ENCODE measurements at regions not wholly inside any gene's neighbourhood (a gene's known extent, or its start where the extent isn't known, plus 50 kb on each side); places are given as distances from the start of the nearest gene placed in this dataset.

DNA sequence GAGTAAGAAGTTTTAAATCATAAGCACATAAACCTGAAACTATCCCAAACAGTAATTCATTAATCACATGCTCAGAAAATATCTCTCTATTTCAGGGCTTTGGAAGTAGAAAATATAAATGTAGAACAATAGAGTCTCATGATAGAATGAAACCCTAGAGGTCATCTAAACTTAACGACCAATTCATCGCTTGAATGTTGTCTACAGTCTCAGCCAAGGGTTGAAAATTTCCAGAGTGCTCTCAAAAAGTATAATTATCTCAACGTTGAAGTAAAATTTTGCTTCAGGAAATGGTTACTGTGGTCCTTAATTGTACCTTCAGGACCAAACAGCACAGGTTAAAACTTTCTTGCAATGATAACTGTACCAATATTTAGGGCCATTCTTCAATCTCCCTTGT lies 1053.6 kb upstream of the SEL1L start:
- no peak for DNase-seq (ENCODE audit: low spot score)

DNA sequence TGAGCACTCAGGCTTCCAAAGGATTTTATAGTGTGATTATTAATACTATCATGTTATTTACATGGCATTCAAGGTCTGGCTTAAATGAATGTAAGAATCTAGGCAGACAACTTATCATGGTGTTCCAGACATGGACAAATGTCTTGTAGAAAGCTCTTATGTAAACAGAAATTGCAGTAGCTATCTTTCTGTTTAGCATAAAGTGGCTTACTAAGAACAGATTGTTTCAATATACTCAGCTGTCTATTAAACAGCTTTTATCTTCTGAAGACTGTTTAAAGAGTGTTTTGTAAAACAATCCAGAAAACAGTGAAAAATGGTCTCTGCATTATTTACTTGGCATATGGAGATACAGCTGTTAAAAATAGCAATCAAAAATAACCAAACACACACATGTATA lies 1061.8 kb upstream of the SEL1L start:
- DNase-seq (ENCODE audit: low spot score) = no peak

DNA sequence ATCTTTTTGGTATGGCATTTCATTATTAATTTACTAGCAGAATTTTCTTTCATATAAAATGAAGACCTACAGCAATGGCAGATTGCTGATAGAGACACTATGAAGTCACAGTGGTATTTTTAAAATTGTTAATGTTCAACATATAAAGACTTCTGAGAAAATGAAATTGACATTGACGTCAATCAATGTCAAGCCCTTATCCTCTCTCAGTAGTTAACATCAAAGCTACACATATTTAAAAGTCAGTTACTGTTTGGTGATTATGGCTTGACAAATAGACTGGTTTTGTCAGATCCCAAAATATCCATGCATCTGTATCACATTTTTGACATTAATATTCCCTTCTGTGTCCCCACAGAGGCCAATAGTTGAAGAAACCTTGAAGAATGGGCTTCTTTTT lies 1069.1 kb upstream of the SEL1L start:
- no peak for DNase-seq (ENCODE audit: low spot score)

DNA sequence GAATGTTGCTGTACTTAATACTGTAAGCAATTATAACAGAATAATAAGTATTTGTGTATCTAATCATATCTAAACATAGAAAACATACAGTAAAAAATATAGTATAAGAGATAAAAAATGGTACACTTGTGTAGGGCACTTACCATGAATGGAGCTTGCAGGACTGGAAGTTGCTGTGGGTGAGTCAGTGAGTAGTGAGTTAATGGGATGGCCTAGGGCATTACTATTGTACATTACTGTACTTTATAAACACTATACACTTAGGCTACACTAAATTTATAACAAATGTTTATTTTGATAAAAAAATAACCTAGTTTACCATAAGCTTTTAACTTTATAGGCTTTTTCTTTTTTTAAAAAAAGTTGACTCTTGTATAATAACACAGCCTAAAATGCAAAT lies 1071.2 kb upstream of the SEL1L start:
- DNase-seq (ENCODE audit: low spot score) = no peak

DNA sequence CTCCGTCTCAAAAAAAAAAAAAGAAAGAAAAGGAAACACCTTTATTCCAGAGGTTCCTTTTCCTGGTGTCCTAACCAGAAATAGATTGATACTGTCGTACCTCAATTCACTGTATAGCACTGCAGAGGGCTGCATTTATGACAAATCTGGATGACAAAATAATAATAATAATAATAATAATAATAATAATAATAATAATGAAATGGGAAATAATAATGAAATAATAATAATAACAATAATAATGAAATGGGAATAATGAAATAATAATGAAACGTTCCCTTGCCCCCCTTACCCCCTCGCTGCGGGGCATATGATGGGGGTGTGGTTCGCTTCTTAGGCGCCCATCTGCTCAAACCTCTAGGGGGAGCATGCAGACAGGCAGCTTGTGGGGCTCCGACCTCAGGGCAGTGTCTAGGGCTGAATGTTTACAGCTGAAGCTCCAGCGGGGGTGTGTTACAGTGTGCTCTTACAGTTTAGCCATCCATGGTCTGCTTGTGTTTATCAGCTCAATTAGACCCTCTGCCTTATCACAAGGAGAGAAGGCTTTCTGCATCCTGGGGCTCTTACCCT lies 1088.3 kb upstream of the SEL1L start:
- no peak for DNase-seq (ENCODE audit: low spot score)

DNA sequence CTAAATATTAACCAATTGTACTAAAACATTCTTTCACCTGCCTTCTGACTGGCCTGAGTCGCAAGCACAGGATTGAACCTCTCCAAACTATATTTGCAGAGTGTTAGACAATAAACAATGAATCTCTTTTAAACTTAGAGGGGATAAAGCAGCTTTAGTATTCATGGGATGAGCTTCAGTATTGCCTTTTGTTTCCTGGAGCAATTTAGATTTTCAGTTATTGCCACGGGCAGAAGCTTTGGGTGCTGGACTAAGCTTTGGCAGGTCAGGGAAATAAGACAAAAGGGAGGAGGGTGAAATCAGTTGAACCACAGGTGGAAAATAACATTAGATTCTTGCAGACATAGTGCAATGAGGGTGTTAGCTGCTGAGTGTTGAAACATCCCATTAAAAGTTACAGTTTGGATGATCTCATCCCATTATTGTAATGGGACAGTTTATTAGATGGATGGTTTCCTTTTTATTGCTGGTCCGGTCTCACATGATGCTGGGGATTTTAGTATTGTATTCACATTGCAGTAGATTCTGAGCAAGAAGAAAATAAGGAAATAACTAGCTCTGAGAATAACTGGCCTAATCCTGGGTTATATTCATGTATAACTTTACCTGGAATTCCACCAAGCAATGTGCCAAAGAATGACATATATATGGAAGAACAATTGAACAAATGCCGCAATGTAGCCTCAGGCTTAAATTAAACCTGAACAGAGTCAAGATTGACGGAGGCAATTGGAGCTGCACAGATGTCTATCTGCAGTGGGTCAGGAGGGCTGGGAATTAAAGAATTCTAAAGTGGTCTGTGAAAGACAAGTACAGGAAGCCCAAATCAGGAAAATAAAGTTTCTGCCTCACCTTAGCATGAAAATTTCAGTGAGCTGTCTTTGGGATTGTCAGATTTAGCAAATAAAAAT lies 1092.8 kb upstream of the SEL1L start:
- DNase-seq (ENCODE audit: low spot score) = no peak

DNA sequence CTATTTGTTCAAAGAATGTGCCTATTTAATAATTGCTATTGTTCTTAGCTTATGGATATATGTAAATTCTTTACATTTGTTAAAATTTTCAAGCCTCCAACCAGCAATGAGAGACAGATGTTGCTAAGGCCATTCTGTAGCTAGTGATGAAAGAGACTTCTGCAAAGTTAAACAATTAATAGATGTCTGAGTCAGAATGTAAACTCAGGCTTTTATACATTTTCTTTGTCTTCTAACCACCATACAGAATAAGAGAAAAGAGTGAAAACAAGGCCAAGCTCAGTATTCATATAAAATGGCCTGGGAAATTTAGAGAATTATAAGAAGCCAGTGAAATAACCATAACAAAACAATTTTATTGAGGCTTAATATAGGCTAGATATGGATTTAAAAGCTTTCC lies 1102.3 kb upstream of the SEL1L start:
- no peak for DNase-seq (ENCODE audit: low spot score)

DNA sequence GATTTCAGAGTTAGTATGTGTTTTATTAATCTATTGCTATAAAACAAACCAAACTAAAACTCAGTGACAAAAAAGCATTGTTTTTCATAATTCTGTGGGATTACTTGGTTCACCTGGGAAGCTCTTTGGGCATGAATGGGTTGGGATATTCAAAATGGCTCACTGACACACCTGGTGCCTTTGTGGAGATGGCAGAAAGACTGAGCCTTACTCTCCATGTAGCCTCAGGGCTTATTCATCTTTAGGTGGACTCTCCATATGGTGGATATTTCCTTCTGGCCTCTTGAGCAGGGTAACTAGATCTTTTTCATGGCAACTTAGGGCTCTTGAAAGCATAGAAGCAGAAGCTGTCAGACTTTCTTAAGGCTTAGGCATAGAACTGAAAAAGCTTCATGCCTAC lies 1102.8 kb upstream of the SEL1L start:
- no peak for DNase-seq (ENCODE audit: low spot score)

DNA sequence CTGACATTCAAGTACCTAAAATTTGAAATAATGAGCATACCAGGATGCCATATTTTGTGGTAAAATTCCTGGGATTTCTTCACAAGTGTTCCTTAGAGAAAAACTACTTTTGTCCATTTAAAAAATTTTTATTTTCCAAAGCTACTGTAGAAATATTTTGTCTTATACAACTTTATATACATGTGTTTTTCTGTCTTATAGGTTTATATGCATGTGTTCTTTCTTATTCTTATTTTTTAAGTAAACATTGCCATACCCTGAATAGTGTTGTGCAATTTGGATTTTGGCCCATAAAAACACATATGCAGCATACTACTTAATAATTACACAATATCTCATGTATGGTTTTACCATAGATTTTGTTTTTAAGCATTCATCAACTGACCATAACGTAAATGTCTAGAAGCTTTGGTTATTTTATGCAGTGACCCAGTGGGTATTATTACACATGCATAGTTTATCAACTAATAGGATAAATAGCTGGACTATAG lies 1107.4 kb upstream of the SEL1L start:
- DNase-seq (ENCODE audit: low spot score) = no peak

DNA sequence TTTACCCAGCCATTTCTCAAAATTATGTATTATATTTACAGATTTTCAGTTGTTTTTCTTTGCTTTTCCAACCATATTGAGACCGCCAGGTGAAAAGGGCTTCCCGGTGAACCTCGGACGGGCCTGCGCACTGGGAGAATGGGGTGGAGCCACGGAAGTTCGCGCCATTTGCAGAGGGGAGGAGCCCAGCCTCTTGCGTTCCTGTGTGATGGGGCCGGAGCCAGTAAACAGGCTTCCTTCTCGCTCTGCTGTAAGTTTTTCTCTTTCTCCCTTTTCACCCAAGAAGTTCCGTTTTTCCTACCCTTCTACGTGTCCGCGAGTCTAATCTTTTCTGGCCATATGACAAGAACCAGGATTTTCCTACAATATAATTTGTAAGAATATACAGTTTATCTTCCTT lies 1108.8 kb upstream of the SEL1L start:
- DNase-seq (ENCODE audit: low spot score) = peak; percentile 13

DNA sequence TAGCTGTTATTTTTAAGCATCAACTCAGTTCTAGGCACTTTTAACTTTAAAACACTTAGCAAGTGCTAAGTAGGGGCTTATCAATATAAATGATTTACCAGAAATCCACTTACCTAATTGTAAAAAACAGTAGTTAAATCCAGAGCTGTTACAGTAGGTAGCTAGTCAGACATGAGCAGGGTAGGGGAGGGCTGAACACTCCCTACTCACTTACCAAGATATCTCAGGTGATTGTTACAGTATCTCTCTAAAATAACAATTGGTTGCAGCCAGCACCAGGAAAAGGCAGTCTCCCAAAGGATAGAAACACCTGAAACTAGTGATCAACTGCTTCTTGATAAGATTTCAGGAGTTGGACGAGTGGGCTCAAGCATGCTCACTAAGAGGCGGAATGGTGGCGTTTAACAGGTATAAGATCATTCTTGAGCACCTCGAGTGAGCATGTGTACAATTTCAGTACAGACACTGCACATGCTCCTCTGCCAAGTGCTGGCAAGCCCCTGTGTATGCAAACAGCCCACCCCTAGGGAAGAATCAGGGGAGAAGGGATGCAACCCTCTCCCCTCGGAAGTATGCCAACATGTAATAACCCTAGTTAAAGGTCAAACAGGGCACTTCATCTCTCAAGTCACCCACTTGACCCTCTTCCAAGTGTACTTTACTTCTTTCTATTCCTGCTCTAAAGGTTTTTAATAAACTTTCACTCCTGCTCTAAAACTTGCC lies 1113.6 kb upstream of the SEL1L start:
- DNase-seq (ENCODE audit: low spot score) = no peak

DNA sequence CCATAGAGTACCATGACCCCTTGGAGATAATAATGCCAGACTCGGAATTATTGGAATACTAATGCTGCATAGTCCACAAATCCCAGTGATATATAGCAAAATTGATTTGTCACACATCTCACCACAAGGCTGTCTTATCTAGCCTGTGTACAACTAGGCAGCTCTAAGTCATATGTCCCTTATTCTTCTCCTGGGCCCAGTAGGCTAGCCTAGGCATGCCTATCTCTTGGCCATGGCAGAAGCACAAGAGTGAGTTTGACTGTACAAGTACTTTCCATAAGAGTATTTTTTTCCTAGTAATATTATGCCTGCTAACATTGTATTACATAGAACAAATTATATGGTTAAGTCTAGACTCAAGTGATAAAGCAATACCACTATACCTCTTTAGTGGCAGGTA lies 1122.1 kb upstream of the SEL1L start:
- DNase-seq (ENCODE audit: low spot score) = no peak

DNA sequence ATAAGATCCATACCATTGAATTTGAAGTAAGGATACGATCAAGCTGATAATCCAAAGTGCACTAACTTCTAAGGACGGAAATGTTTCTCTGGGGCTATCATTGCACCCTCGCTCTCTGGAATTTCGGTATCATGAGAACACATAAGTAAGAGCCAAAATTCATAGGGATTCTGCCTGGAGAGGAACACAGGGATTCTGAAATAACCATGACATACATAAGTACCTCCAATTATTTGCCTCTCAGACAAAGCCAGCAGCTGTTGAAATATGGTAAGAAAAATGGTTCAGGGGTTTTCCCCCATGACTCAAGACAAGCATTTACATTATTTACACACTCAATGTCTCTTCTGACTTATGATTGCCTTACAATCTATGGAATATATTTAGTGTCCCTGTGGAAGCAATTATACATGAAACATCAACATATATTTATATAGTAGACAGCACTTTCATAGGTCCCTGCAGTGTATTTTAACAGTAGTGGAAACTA lies 1123.6 kb upstream of the SEL1L start:
- no peak for DNase-seq (ENCODE audit: low spot score)

DNA sequence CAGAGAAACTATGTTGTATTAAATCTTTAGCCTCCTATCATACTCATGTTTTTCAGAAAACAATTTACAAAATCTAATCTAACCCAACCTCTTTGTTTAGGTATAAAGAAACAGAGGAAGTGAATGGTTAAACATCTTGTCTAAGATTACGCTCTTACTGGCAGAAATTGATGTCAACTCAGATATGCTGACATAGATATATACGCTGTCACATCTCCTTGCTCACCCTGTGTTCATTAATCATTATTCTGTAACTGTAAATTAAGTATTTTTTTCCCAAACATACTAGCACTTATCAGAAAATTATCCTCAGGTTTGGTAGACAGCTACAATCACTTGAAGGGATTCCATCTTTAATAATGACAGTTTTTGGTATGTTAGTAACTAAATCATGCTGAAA lies 1127.6 kb upstream of the SEL1L start:
- no peak for DNase-seq (ENCODE audit: low spot score)

DNA sequence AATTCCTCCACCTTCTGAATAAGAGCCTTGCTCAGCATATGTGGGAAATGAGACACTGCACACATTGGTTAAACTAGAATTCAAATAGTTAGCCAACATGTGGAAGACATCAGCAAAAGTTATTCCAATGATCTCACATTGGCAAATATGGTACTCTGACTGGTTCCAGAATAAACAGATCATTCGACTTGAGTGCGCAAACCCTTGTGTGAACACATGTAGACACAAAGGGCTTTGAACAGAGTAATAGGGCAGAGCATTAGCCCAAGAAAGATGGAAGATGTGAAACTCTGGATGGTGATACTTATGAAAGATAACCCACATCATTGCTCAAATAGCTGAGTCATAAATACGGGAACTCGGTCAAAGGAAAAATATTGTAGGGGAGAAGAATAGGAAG lies 1133.4 kb upstream of the SEL1L start:
- DNase-seq (ENCODE audit: low spot score) = no peak

DNA sequence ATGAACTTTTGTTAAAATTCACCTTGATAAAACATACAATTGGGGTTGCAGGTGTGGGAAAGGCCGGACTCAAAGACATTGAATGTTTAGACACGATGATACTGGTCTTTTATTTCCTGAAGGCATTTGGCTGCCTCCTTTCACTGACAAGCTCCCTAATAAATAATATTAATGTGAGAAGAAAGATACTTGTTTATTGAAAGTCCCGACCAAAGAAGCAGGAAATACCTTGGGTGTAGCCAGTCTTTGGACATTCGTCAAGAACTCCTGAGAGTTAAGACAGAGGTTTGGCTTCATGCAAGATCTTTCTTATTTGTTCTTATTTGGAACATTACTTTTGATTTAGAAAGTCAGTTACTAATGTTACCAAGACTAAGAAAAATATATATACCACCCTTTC lies 1133.8 kb upstream of the SEL1L start:
- DNase-seq (ENCODE audit: low spot score) = no peak

DNA sequence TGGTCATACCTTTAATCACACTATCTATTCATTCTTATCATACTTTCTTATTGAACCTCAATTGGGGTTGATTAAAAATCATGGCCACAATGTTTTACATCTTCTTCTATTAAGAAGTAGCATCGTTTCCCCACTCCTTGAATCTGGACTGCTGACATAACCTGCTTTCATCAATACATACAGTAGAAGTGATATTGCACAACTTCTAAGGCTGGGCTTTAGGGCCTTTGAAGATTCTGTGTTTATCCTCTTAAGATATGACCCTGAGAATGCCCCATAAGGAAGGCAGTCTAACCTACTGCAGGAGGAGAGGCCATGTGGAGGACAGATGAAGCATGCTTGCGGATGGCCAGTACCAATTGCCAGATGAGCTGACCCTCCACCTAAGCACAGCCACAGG lies 1142.8 kb upstream of the SEL1L start:
- DNase-seq (ENCODE audit: low spot score) = no peak

DNA sequence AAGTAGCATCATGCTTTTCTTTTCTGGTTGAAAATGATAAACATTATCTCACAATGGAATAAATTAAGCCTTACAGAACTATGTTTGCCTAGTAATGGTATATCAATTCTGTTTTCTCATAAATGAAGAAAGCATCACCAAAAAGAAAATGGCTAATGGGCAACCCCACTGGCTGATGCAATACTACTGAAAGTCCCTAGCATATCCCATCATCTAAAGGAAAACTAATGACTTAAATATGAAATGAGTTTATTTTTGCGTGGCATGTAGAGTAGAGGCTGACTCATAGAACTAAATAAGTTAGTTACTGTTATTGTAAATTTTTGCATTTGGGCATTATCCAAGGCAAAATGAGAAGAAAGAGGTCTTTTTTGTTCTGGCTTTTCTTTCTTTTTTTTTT lies 1156.3 kb upstream of the SEL1L start:
- DNase-seq (ENCODE audit: low spot score) = no peak

DNA sequence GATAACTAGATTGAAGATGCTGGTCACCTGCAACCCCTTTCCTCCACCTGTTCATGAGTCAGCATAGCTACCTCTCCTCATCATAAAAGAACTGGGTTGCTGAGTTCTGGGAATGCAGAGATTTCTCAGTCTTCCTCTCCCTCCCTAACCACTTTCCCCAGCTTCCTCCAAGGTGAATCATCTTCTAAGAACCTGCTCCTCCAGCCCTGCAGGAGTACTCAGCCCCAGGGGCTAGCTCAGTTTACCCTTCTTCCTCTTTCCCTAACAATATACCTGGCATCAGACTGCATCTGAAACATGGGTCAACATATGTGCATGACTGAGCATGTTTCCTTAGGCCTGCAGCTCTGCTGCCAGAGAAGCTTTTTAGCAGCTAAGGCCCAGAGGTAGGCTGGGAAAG lies 1157.5 kb upstream of the SEL1L start:
- DNase-seq (ENCODE audit: low spot score) = peak; percentile 78

DNA sequence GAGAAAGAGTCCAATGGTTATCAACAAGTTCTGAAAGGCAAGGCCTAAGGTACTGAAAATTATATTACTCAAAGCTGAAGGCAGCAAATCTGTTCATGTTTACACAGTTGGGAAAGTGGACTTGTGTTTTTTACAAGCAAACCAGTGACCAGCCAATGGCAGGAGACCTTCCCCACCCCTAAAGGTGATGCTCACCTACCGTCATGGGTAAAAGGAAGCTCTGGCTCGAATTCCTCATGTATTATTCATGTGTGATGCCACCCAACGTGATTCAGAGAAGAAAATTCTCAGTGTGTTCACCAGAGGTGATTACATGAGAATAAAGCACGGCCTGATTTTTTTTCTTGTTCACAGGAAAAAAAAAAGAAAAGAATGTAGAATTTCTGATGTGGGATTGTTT lies 1161.2 kb upstream of the SEL1L start:
- DNase-seq (ENCODE audit: low spot score) = peak; percentile 77

DNA sequence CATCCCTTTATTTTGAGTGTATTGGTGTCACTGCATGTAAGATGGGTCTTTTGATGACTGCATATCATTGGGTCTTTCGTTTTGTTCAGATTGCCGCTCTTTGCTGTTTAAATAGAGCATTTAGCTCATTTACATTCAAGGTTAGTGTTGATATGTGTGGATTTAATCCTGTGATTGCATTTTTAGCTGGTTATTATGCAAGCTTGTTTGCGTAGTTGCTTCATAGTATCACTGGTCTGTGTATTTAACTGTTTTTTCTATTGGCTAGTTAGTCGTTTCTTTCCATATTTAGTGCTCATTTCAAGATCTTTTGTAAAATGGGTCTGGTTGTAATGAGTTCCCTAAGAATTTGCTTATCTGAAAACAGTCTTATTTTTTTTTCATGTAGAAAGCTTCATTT lies 1170.6 kb upstream of the SEL1L start:
- no peak for DNase-seq (ENCODE audit: low spot score)

DNA sequence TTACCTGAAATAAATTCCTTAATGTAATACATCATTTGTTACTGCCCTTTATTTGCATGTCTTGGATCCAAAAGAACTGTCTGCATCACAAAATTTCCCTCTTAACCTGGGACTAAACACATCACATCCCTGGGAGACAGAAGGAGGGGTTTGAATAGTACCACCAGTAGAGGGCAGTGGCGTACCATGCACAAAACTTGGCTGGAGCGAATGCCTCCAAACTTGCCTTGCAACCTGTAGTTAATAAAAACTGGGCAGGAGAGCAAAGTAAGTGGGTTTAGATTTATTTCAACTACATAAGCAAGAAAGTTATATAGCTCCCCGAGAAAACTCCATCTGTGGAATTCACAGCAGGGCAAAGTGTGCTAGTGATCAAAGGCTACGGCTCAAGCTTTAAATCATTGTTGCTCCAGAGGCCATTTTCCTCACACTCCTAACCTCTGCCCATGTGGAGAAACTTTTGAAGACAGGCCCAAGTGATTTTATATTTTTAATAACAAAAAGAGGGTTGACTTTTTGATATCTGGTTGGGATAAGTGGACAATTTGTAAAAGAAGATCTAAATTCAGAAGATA lies 1176.7 kb upstream of the SEL1L start:
- DNase-seq (ENCODE audit: low spot score) = peak; percentile 58

DNA sequence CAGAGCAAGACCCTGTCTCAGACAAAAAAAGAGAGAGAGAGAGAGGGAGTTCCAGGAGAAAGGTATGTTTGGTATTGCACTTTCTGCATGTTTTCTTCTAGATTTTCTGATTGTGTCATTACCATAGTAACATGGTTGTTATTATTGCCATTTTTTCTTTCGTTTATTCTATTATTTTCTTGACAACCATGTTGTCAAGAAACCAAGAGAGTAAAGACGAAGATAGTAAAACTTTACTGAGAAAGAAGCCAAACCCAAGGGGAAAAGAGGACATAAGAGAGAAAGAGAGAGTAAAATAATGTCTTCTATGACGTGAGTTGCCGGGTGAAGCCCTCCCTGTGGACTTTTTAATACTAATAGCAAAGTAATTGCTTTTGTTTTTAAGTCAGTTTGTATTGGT lies 1186.0 kb upstream of the SEL1L start:
- no peak for DNase-seq (ENCODE audit: low spot score)
